GM10266 (cell line): ENCODE measurements at regions not wholly inside any gene's neighbourhood (a gene's known extent, or its start where the extent isn't known, plus 50 kb on each side); places are given as distances from the start of the nearest gene placed in this dataset.

ENCODE experiments used
- DNase-seq: peaks from one replicate; pipeline ENCODE4 v3.0.0; 2012; ENCODE audit errors: extremely low spot score
- TF ChIP-seq, protein P1 (sequence below): IDR thresholded peaks from 2 replicates; pipeline ENCODE4 v1.5.1; 2012; ENCODE audit warnings: mild to moderate bottlenecking, low read depth; ENCODE audit not compliant: control insufficient read depth, insufficient read depth; ENCODE audit errors: missing control alignments

DNA sequence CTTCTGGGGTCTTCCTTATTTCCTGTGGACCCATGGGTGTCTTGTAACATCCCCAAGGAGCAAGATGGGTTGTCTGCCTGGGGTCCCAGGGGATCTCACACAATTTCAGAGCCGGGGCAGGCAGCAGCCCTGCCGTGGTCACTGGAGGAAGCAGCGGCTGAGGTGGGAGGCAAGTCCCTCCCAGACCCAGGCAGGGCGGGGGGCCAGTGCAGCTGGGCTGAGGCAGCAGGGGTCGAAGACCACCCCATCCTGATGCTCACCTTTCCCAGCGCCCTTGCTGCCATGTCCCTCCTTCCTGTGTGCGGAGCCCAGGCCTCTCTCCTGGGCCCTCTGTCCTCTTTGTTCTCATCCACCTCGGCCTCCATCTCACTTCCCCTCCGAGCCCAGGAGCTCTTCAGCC lies 583.0 kb upstream of the COBL start:
- TF ChIP-seq, protein P1, sequence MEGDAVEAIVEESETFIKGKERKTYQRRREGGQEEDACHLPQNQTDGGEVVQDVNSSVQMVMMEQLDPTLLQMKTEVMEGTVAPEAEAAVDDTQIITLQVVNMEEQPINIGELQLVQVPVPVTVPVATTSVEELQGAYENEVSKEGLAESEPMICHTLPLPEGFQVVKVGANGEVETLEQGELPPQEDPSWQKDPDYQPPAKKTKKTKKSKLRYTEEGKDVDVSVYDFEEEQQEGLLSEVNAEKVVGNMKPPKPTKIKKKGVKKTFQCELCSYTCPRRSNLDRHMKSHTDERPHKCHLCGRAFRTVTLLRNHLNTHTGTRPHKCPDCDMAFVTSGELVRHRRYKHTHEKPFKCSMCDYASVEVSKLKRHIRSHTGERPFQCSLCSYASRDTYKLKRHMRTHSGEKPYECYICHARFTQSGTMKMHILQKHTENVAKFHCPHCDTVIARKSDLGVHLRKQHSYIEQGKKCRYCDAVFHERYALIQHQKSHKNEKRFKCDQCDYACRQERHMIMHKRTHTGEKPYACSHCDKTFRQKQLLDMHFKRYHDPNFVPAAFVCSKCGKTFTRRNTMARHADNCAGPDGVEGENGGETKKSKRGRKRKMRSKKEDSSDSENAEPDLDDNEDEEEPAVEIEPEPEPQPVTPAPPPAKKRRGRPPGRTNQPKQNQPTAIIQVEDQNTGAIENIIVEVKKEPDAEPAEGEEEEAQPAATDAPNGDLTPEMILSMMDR: no peak
- DNase-seq: no peak

DNA sequence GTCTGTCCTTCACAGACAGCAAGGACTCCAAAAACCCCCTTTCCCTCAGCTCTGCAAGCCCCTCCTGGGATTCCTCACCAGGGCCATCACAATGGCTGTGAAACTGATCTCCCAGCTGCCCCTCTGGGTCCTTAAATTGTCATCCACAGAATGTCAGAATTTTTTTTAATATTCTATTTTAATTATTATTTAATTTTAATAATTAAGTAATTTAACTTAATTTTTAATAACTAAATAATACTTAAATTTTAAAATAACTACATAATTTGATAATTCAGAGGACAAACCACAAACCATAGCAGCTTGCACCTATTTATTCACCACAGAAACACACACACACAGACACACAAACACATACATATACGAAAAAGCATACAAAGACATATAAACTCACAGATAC lies 565.8 kb upstream of the COBL start:
- TF ChIP-seq, protein P1: no peak
- no peak for DNase-seq

DNA sequence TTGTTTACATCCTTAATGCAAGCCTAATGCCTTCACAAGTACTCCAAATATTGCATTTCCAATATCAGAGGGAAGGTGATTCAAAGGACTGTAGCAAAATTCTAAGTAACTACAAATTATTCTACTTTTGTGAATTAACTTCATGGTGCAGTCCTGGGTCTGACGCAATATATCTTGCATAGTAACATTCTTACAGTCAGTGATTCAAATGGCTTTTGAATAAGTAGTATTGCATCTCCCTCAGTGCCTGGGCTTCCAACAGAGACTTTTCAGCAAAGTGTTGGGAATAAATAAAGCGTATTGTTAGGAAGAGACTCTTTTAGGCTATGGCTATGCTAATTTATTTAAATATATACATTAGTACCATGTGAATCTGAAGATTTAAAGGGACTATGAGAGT lies 564.7 kb upstream of the COBL start:
- TF ChIP-seq, protein P1: no peak
- DNase-seq: no peak

DNA sequence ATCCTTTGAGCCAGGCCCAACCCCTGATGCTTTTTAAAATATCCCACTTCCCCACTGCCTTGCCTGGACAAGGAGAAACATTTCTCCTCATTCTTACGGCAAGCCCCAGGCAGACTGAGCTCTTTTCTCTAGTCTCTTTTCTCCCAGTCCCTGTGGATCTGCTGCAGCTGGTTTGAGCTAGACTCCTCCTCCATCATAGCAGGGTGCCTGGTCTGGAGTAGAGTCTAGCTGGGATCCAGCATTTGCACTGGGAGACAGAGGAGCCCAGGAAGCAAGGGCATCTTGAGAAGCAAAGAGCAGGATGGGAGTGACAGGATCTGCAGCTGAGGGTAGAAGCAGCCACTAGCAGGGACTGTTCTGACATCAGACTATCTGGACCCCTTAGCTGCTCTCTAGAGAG lies 562.3 kb upstream of the COBL start:
- DNase-seq: no peak
- TF ChIP-seq, protein P1: no peak

DNA sequence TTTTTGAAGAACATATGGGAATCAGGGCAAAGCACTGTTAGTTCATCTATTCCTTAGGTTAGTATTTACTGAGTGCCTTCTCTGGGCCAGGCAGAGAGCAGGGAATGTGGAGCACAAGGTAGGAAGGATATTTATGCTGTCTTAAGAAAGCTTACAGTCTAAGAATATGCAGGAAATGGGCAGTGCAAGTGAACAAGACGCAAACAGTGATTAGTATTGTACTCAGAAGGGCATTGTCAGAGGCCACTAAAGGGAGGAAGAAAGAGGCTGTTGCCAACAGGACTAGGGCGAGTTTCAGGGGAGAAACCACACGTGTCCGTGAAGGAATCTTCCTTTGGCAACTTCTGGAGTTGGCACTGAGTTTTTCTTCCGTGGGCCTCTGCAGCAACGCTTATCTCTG lies 552.8 kb upstream of the COBL start:
- TF ChIP-seq, protein P1: no peak

DNA sequence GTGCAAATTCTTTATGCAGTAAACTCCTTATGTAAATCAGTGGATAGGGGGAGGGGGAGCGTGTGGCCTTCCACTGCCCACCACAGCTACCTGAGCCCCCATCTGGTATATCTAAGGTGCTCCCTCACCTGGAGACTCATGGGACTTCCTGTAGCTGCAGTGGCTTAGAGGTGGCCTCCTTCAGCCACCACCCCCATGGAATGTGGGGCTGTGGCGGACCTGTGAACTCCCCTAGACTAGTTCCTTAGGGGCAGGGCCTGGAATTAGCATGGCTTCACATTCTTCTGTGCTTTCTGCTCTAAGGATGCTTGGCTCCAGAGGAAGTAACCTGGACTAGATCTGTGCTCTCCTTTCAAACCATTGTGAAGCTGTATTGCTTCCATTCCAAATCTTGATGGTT lies 550.5 kb upstream of the COBL start:
- TF ChIP-seq, protein P1: no peak

More for the DNA sequence above, 552.8 kb upstream of the COBL start:
- DNase-seq: no peak

DNA sequence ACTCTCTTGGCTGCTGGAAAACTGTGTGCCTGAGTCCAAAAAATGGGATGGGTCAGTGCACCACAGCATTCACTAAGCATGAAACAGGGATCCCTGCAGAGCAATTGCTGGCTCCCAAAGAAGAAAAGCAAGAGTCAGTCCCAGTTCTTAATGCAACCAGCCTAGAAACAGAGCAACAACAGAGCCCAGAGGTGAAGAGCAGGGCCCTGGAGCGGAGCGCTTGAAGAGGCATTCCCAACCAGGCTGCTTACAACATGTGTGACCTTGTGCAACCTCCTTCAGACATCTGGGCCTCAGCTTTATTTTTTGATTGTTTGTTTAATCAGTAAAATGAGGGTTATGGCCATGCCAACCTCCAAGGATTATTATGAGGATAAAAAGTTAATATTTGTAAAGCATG lies 543.7 kb upstream of the COBL start:
- DNase-seq: no peak
- TF ChIP-seq, protein P1: no peak

More for the DNA sequence above, 550.5 kb upstream of the COBL start:
- no peak for DNase-seq
